DMS153 treated with DMSO at 0.1 percent for 48 hours (cell line): ENCODE measurements at regions not wholly inside any gene's neighbourhood (a gene's known extent, or its start where the extent isn't known, plus 50 kb on each side); places are given as distances from the start of the nearest gene placed in this dataset.
"Not testable (repeated sequence)": the region's sequence is repeated elsewhere in the genome, so short reads cannot be mapped to it uniquely, and the experiment has no call there.

Experiments
- DNase-seq: peaks from one replicate; lab custom pipeline; 2025; ENCODE audit not compliant: unreplicated experiment; lab: John Stamatoyannopoulos, UW

DNA sequence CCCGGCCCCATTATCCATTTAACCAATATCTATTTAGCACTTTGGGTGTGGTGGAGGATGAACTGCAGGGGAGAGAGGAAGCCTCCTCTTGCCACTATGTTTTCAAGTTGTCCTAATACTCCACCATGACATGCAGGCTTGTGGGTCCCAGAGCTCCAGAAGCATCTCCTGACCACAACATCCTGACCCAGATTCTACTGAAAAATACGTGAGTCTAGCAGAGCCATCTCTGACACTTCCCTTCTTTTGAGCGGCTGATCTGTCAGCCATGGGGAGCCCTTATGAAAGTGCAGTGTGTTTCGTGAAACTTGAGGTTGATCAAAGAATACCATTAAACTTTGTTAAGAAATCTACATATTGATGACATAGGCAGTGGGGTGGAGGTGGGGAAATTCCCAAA, 126.6 kb downstream of the UNC93B1 start:
- DNase-seq, result not testable (repeated sequence)

GRCh38 chr11:67873223-67873622, 130.7 kb downstream of the UNC93B1 start:
- not testable (repeated sequence) for DNase-seq

GRCh38 chr11:67871168-67871567, 132.7 kb downstream of the UNC93B1 start:
- not testable (repeated sequence) for DNase-seq

DNA sequence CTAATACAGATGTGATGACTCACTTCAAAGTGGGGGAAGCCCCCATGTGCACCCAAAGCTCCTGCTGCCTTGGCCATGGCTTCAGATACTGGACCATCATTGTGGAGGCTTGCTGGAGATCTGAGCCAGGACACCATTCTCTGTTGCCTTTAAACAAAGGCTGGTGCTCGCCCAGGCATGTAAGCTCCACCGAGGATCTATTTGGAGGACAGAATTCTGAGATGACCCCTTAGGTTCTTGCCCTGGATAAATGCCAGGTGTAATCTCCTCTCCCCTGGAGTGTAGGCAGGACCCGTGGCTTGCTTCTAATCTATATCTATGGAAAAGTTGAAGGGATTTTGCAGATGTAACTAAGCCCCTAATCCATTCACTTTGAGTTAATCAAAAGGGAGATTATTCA, 141.0 kb downstream of the UNC93B1 start:
- not testable (repeated sequence) for DNase-seq

- DNase-seq, result not testable (repeated sequence)
Measured at GRCh38 chr11:67859513-67860161, 144.3 kb downstream of the UNC93B1 start.

DNA sequence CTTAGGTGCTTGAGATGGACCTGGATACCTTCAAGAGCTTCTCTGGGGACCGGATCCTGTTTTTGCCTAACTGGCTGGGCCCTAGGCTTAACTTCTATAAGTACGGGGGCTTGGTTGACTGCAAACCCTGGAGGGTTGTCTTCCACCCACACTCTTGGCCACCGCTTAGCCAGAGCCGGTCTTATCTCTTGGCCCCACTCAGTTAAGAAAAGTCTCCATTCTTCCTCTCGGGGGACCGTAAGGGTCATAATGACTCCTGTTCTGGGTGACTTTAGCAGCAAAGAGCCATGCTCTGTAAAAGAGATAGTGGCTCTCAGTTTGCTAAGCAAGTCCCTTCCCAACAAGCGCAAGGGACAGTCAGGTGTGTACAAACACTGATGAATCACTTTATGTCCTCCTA, 153.2 kb downstream of the UNC93B1 start:
- DNase-seq, result not testable (repeated sequence)

- DNase-seq, result not testable (repeated sequence)
Measured at GRCh38 chr11:67849766-67850165, 154.1 kb downstream of the UNC93B1 start.

- not testable (repeated sequence) for DNase-seq
Measured at GRCh38 chr11:67847896-67848875, 155.7 kb downstream of the UNC93B1 start.

DNA sequence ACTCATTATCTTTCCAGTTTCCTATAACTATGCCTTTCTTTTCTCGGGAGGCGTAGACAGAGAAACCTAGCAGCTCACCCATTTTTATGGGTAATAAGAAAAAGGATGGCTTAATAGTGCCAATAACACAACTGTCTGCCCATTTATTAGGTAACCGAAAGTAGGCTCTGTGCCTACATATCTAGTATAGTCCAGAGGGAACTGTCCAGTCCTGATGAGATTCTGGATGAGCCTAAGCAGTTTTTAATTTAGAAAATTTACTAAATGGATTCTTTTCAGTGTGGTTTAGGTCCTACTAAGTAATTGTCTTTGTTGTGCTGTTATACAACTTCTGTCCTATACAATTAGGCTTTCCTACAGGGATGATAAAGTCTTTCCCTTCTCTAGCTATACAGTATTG, 157.6 kb downstream of the UNC93B1 start:
- not testable (repeated sequence) for DNase-seq

DNA sequence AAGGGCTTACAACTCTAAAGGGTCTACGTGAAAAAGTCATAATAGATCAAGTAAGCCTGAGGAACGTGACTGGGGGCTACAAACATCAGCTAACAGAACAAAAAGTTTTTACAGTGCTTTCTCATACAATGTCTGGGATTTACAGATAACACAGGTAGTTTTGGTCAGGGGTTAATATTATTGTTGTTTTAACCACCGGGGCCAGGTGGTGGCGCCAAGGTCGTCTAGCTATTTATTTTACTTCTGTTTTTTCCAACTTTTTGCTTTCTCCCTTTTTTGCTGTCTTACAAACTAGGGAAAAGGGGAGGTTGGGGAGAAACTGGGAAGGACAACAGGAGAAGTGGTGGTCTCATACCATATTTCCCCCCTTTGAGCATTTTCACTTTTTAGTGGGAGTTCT, 158.6 kb downstream of the UNC93B1 start:
- DNase-seq, result not testable (repeated sequence)

- not testable (repeated sequence) for DNase-seq
Measured at GRCh38 chr11:67840599-67840998, 163.3 kb downstream of the UNC93B1 start.

DNA sequence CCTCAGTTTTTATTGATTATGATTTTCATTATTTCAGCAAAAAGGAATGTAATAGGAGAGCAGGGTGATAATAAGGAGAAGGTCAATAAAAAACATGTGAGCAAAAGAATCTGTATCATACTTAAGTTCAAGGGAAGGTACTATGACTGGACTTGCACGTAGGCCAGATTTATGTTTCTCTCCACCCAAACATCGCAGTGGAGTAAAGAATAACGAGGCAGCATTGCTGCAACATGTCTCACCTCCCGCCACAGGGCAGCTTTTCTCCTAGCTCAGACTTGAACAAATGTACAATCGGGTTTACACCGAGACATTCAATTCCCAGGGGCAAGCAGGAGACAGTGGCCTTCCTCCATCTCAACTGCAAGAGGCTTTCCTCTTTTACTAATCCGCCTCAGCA, 155.7 kb upstream of the ALDH3B2 start:
- DNase-seq, result not testable (repeated sequence)

DNA sequence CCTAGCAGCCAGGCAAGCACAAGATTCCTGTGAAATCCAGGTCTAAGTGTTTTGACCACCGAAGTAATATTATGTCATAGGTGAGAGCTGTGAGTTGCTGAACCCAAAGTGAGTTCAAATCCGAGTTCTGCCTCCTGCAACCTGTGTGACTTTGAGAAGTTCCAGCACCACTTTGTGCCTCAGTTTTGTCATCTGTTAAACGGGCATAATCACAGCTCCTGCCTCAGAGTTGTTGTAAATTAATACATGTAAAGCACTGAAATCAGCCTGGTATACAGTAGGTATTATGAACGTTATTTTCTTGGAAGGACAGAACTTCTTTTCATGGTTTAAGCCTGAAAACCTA, 152.5 kb upstream of the ALDH3B2 start:
- DNase-seq, result not testable (repeated sequence)

- peak; percentile 41 for DNase-seq
Measured at GRCh38 chr11:67826028-67826950, 151.9 kb upstream of the ALDH3B2 start.

DNA sequence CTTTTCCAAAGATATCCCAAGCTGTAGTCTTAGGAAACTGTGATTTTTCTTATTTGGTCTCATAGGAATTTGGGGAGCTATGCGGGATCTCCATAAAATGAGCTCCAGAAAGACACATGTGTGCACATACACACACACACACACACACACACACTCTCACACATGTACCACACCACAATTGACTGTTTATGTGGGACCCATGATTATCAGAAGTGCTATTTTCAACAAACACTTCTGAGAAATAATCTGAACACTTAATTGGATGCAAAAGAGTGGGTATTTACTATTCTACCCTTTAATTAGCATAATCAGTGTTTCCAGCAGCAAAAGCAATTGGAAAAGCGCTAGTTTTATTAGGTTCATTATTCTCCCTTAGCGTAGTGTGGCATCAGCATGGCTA, 150.4 kb upstream of the ALDH3B2 start:
- not testable (repeated sequence) for DNase-seq

DNA sequence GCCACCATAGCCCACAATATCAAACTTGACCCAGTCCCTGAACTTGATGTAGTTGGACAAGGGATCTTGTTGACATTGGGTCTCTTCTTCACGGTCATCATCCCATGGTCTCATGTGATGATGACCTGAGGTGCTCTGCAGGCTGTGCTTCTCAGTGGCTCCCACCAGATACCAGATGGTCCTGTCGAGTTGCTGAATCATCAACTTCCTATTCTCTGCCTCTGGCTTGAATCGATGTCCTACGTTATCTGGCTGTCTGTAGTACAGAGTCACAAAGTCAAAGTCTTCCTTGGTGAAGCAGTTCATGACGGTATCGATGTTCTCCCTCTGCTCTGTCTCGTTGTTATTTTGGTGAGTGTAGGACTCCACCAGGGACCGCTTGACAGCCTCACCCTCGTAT, 145.7 kb upstream of the ALDH3B2 start:
- no peak for DNase-seq

DNA sequence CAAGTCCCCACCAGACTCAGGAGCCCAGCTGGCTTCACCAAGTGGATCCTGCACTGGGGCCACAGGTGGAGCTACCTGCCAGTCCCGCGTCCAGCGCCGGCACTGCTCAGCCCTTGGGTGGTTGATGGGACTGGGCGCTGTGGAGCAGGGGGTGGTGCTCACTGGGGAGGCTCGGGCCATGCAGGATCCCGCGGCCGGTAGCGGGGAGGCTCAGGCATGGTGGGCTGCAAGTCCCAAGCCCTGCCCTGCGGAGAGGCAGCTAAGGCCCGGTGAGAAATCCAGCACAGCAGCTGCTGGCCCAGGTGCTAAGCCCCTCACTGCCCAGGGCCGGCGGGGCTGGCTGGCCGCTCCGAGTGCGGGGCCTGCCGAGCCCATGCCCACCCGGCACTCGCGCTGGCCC, 143.1 kb upstream of the ALDH3B2 start:
- DNase-seq, result not testable (repeated sequence)

DNA sequence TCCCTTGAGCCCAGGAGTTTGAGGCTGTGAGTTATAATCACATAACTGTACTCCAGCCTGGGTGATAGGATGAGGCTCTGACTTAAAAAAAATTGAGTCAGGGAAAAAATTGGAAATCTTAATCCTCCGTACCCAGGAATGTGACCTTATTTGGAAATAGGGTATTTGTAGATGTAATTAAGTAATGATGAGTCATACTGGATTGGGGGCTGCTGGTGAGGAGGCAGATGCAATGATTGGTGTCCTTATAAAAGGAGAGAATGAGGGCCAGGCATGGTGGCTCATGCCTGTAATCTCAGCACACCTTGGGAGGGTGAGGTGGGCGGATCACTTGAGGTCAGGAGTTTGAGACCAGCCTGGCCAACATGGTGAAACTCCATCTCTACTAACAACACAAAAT, 134.9 kb upstream of the ALDH3B2 start:
- DNase-seq, result not testable (repeated sequence)

- not testable (repeated sequence) for DNase-seq
Measured at GRCh38 chr11:67807896-67808295, 133.5 kb upstream of the ALDH3B2 start.

DNA sequence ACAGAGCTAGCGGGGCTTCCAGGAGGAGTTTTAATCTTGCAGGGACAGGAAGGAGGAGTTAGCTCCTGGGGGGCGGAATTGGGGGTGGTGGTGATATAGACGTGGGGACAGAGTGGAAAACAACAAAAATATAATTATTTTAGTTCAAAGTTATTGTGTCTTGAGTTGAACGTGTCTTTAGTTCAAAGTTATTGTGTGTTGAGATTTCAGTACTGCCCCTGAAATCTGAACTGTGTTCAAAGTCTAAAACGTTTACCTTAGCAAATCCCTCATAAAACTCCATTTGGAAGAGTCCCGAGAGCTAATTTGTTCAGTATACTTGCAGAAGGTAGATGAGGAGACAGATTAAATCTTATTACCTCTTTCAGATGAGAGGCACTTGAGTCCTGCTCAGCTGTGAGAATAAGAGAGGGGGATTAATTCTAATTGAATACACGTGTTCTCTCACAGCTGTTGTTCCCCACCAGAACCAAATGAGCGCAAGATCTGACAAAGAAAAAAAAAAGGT, 132.4 kb upstream of the ALDH3B2 start:
- not testable (repeated sequence) for DNase-seq

GRCh38 chr11:67806183-67806582, 131.8 kb upstream of the ALDH3B2 start:
- not testable (repeated sequence) for DNase-seq
